Epithelial cell of esophagus (primary cell): ENCODE measurements at regions not wholly inside any gene's neighbourhood (a gene's known extent, or its start where the extent isn't known, plus 50 kb on each side); places are given as distances from the start of the nearest gene placed in this dataset.

Source experiments
- DNase-seq: peaks from one replicate; pipeline ENCODE4 v3.0.0; 2010; ENCODE audit warnings: low read depth
- H3K4me3 ChIP-seq: 2 replicates; pipeline ENCODE4 v1.5.1; 2011; ENCODE audit warnings: mild to moderate bottlenecking, low read length, control low read depth
- CTCF ChIP-seq: IDR thresholded peaks from 2 replicates; pipeline ENCODE4 v1.5.1; 2011; ENCODE audit warnings: low read depth, mild to moderate bottlenecking, low read length, control low read depth, inconsistent platforms; ENCODE audit not compliant: insufficient read depth; ENCODE audit errors: missing control alignments

GRCh38 chr1:173101589-173101988, 50.8 kb upstream of the TNFSF18 start:
- no peak for TF ChIP-seq CTCF
- no peak for DNase-seq
- no peak overlapping the region for H3K4me3 ChIP-seq

- no peak for DNase-seq
- TF ChIP-seq CTCF, result no peak
- no peak overlapping the region for H3K4me3 ChIP-seq
These were observed 49.9 kb upstream of the TNFSF18 start for GRCh38 chr1:173100476-173101107.
